Panc1 (cell line): ENCODE measurements at regions not wholly inside any gene's neighbourhood (a gene's known extent, or its start where the extent isn't known, plus 50 kb on each side); places are given as distances from the start of the nearest gene placed in this dataset.

Experiments
- CTCF ChIP-seq: fragments of 450-650 bp; IDR thresholded peaks from 2 replicates; pipeline ENCODE4 v1.5.1; 2017; ENCODE audit warnings: mild to moderate bottlenecking
- POLR2AphosphoS5 ChIP-seq: IDR thresholded peaks from 2 replicates; pipeline ENCODE4 v1.6.1; 2012; ENCODE audit warnings: mild to moderate bottlenecking, low read depth, low read length, moderate library complexity
- REST ChIP-seq, 2 experiments: IDR thresholded peaks; 2 replicates each; pipeline ENCODE4 v1.6.1; 2011 to 2012; ENCODE audit warnings: low read depth in 2 of 2, control low read depth in 1 of 2, low read length in 1 of 2, mild to moderate bottlenecking in 1 of 2, moderate library complexity in 1 of 2; ENCODE audit not compliant: insufficient read depth in 1 of 2
- SIN3A ChIP-seq: IDR thresholded peaks from 2 replicates; pipeline ENCODE4 v1.6.1; 2012; ENCODE audit warnings: low read depth, mild to moderate bottlenecking, low read length, moderate library complexity, borderline replicate concordance; ENCODE audit not compliant: insufficient read depth
- TCF7L2 ChIP-seq: IDR thresholded peaks from 2 replicates; pipeline ENCODE4 v1.6.1; 2011; ENCODE audit warnings: mild to moderate bottlenecking, low read depth, low read length, inconsistent platforms

GRCh38 chr1:99139876-99140275 is 124.4 kb upstream of the PLPPR4 start:
- TF ChIP-seq CTCF (no peak), REST (IDR thresholded peaks at IDR 0.05; ENCODE audit: insufficient read depth in 1 of 2, low read depth in 2 of 2, low read length in 1 of 2) (no peak), POLR2AphosphoS5 (no peak), TCF7L2 (no peak), SIN3A (no peak)
